GM12878 (cell line): ENCODE measurements at regions not wholly inside any gene's neighbourhood (a gene's known extent, or its start where the extent isn't known, plus 50 kb on each side); places are given as distances from the start of the nearest gene placed in this dataset.

Experiments
- CHD1 ChIP-seq: IDR thresholded peaks from 2 replicates; pipeline ENCODE4 v1.6.1; 2012; ENCODE audit warnings: low read depth, low read length, improper control_type of control experiment
- CTCF ChIP-seq, 3 experiments: IDR thresholded peaks in 2 of 3; conservative IDR thresholded peaks in 1 of 3; 2 replicates each; pipeline ENCODE4 v1.5.1; 2011; ENCODE audit warnings: low read depth in 3 of 3, low read length in 3 of 3, mild to moderate bottlenecking in 3 of 3, control low read depth in 2 of 3, moderate library complexity in 2 of 3, inconsistent platforms in 1 of 3, mixed read lengths in 1 of 3; ENCODE audit not compliant: control insufficient read depth in 2 of 3, insufficient read depth in 1 of 3; ENCODE audit errors: extremely low read depth in 1 of 3
- JUNB ChIP-seq: IDR thresholded peaks from 2 replicates; pipeline ENCODE4 v1.6.1; 2016; ENCODE audit warnings: antibody characterized with exemption, mild to moderate bottlenecking
- PBX3 ChIP-seq: IDR thresholded peaks from 2 replicates; pipeline ENCODE4 v1.6.1; 2011; ENCODE audit warnings: mild to moderate bottlenecking, low read depth, low read length, moderate library complexity; ENCODE audit not compliant: insufficient replicate concordance
- RAD21 ChIP-seq: IDR thresholded peaks from 2 replicates; pipeline ENCODE4 v1.6.1; 2011; ENCODE audit warnings: mild to moderate bottlenecking, low read depth, low read length, moderate library complexity; ENCODE audit not compliant: insufficient read depth
- RB1 ChIP-seq: fragments of 450-650 bp; formaldehyde crosslinking; IDR thresholded peaks from 2 replicates; pipeline ENCODE4 v1.6.1; 2017; ENCODE audit warnings: mild to moderate bottlenecking, borderline replicate concordance
- RUNX3 ChIP-seq: IDR thresholded peaks from 2 replicates; pipeline ENCODE4 v1.6.1; 2012; ENCODE audit warnings: low read length, inconsistent platforms
- TARDBP ChIP-seq: IDR thresholded peaks from 2 replicates; pipeline ENCODE4 v1.6.1; 2016; ENCODE audit warnings: borderline replicate concordance
- TCF7 ChIP-seq: IDR thresholded peaks from 2 replicates; pipeline ENCODE4 v1.6.1; 2014; ENCODE audit warnings: antibody characterized with exemption, borderline replicate concordance
- ZNF592 ChIP-seq: fragments of 450-650 bp; IDR thresholded peaks from 2 replicates; pipeline ENCODE4 v1.6.1; 2017; ENCODE audit warnings: mild to moderate bottlenecking, moderate library complexity
- TF ChIP-seq, protein P1 (sequence below): fragments of 450-650 bp; formaldehyde crosslinking; IDR thresholded peaks from 2 replicates; pipeline ENCODE4 v1.4.0; 2020; ENCODE audit warnings: mild to moderate bottlenecking, moderate library complexity

- TF ChIP-seq PBX3, result no peak
- TF ChIP-seq CTCF (IDR thresholded peaks at IDR 0.05 in 2 of 3, conservative IDR thresholded peaks at IDR 0.05 in 1 of 3; ENCODE audit: control insufficient read depth in 2 of 3, extremely low read depth in 1 of 3, insufficient read depth in 1 of 3, low read depth in 3 of 3, low read length in 3 of 3), result no peak
- TF ChIP-seq ZNF592, result no peak
- no peak for TF ChIP-seq JUNB
- no peak for TF ChIP-seq RB1
- no peak for TF ChIP-seq RUNX3
- no peak for TF ChIP-seq CHD1
- no peak for TF ChIP-seq TARDBP
- TF ChIP-seq, protein P1, sequence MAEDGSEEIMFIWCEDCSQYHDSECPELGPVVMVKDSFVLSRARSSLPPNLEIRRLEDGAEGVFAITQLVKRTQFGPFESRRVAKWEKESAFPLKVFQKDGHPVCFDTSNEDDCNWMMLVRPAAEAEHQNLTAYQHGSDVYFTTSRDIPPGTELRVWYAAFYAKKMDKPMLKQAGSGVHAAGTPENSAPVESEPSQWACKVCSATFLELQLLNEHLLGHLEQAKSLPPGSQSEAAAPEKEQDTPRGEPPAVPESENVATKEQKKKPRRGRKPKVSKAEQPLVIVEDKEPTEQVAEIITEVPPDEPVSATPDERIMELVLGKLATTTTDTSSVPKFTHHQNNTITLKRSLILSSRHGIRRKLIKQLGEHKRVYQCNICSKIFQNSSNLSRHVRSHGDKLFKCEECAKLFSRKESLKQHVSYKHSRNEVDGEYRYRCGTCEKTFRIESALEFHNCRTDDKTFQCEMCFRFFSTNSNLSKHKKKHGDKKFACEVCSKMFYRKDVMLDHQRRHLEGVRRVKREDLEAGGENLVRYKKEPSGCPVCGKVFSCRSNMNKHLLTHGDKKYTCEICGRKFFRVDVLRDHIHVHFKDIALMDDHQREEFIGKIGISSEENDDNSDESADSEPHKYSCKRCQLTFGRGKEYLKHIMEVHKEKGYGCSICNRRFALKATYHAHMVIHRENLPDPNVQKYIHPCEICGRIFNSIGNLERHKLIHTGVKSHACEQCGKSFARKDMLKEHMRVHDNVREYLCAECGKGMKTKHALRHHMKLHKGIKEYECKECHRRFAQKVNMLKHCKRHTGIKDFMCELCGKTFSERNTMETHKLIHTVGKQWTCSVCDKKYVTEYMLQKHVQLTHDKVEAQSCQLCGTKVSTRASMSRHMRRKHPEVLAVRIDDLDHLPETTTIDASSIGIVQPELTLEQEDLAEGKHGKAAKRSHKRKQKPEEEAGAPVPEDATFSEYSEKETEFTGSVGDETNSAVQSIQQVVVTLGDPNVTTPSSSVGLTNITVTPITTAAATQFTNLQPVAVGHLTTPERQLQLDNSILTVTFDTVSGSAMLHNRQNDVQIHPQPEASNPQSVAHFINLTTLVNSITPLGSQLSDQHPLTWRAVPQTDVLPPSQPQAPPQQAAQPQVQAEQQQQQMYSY (CRISPR knock-in tag), result no peak
- no peak for TF ChIP-seq RAD21
- TF ChIP-seq TCF7, result no peak
These were observed 91.3 kb downstream of the RIPK4 start for GRCh38 chr21:41675574-41675973.
